ENCODE measurements at regions not wholly inside any gene's neighbourhood (a gene's known extent, or its start where the extent isn't known, plus 50 kb on each side); places are given as distances from the start of the nearest gene placed in this dataset.

- no peak for TF ChIP-seq CTCF (IDR thresholded peaks at IDR 0.05)
- intact Hi-C loops (cut with micrococcal nuclease), result no loop called here
- no peak for DNase-seq
- peaks cover 4% of the 10 kb centered on the region for H3K9me3 Mint-ChIP-seq
- H3K4me3 Mint-ChIP-seq, result no peak overlapping the region
- ATAC-seq, result no peak
- H3K27ac Mint-ChIP-seq, result no peak overlapping the region
- H3K36me3 Mint-ChIP-seq (ENCODE audit: low read depth), result no peaks in the 10 kb centered on the region
- ChIA-PET POLR2A (no interaction called here), CTCF (no interaction called here)
- H3K4me1 Mint-ChIP-seq (ENCODE audit: low read depth), result no peaks in the 10 kb centered on the region
- peaks cover 7% of the 10 kb centered on the region for H3K27me3 Mint-ChIP-seq
Observed at GRCh38 chr2:236415684-236416444, 151.7 kb upstream of the ASB18 start.

GRCh38 chr2:236417150-236417549 is 152.5 kb upstream of the ACKR3 start:
- Mint-ChIP-seq H3K36me3 (ENCODE audit: low read depth) (no peaks in the 10 kb centered on the region), H3K27me3 (peaks cover 7% of the 10 kb centered on the region), H3K9me3 (peaks cover 4% of the 10 kb centered on the region), H3K27ac (no peak overlapping the region), H3K4me3 (no peak overlapping the region), H3K4me1 (ENCODE audit: low read depth) (no peaks in the 10 kb centered on the region)
- POLR2A ChIA-PET, result no interaction called here
- CTCF ChIA-PET, result no interaction called here
- no peak for DNase-seq
- no peak for ATAC-seq
- intact Hi-C loops (cut with micrococcal nuclease), result no loop called here
- TF ChIP-seq CTCF (IDR thresholded peaks at IDR 0.05), result no peak

GRCh38 chr2:236430584-236430983 is 139.0 kb upstream of the ACKR3 start:
- Mint-ChIP-seq H3K27me3 (peaks cover 19% of the 10 kb centered on the region), H3K36me3 (ENCODE audit: low read depth) (no peaks in the 10 kb centered on the region), H3K4me1 (ENCODE audit: low read depth) (no peaks in the 10 kb centered on the region), H3K9me3 (peaks cover 6% of the 10 kb centered on the region), H3K27ac (no peak overlapping the region), H3K4me3 (no peak overlapping the region)
- intact Hi-C loops (cut with micrococcal nuclease), result no loop called here
- TF ChIP-seq CTCF (IDR thresholded peaks at IDR 0.05), result no peak
- ChIA-PET CTCF (no interaction called here), POLR2A (no interaction called here)
- DNase-seq (no peak), ATAC-seq (no peak)

GRCh38 chr2:236434593-236434992 is 135.0 kb upstream of the ACKR3 start:
- peaks cover 13% of the 10 kb centered on the region for H3K27me3 Mint-ChIP-seq
- CTCF ChIA-PET, result interaction anchor here (1.1 kb wide), 1 partner anchor 81 kb away, joined by 4 read pairs; no protein-coding TSS in a partner anchor
- no peak for ATAC-seq

More at GRCh38 chr2:236434593-236434992, 135.0 kb upstream of the ACKR3 start:
- Mint-ChIP-seq H3K9me3 (peaks cover 6% of the 10 kb centered on the region), H3K36me3 (ENCODE audit: low read depth) (no peaks in the 10 kb centered on the region), H3K27ac (no peak overlapping the region), H3K4me3 (no peak overlapping the region), H3K4me1 (ENCODE audit: low read depth) (no peaks in the 10 kb centered on the region)
- POLR2A ChIA-PET, result no interaction called here
- no peak for TF ChIP-seq CTCF (IDR thresholded peaks at IDR 0.05)
- DNase-seq, result no peak
- intact Hi-C loops (cut with micrococcal nuclease), result no loop called here

All from activated CD8-positive, alpha-beta T cell treated with anti-CD3 and anti-CD28 coated beads for 36 hours (primary cell).